ENCODE measurements at regions not wholly inside any gene's neighbourhood (a gene's known extent, or its start where the extent isn't known, plus 50 kb on each side); places are given as distances from the start of the nearest gene placed in this dataset.

- DNase-seq (ENCODE audit: low spot score): no peak
These were observed 163.0 kb downstream of the MN1 start for GRCh38 chr22:27638329-27639233.

GRCh38 chr22:27639248-27640086 is 162.1 kb downstream of the MN1 start:
- DNase-seq (ENCODE audit: low spot score): no peak

GRCh38 chr22:27641049-27641795 is 160.3 kb downstream of the MN1 start:
- peak; percentile 20 for DNase-seq (ENCODE audit: low spot score)

GRCh38 chr22:27642104-27642800 is 159.3 kb downstream of the MN1 start:
- peak; percentile 97 for DNase-seq (ENCODE audit: low spot score)

GRCh38 chr22:27643907-27644306 is 157.6 kb downstream of the MN1 start:
- no peak for DNase-seq (ENCODE audit: low spot score)

GRCh38 chr22:27644566-27644965 is 157.0 kb downstream of the MN1 start:
- DNase-seq (ENCODE audit: low spot score): no peak

GRCh38 chr22:27647540-27647939 is 154.0 kb downstream of the MN1 start:
- DNase-seq (ENCODE audit: low spot score): no peak

- DNase-seq (ENCODE audit: low spot score): no peak
These were observed 153.5 kb downstream of the MN1 start for GRCh38 chr22:27648074-27648473.

- no peak for DNase-seq (ENCODE audit: low spot score)
These were observed 152.7 kb downstream of the MN1 start for GRCh38 chr22:27648853-27649252.

GRCh38 chr22:27650572-27650971 is 151.0 kb downstream of the MN1 start:
- DNase-seq (ENCODE audit: low spot score): no peak

- no peak for DNase-seq (ENCODE audit: low spot score)
These were observed 150.6 kb downstream of the MN1 start for GRCh38 chr22:27650985-27651384.

GRCh38 chr22:27651486-27651885 is 150.1 kb downstream of the MN1 start:
- no peak for DNase-seq (ENCODE audit: low spot score)

GRCh38 chr22:27654546-27655445 is 146.8 kb downstream of the MN1 start:
- peak; percentile 31 for DNase-seq (ENCODE audit: low spot score)

- no peak for DNase-seq (ENCODE audit: low spot score)
These were observed 145.9 kb downstream of the MN1 start for GRCh38 chr22:27655582-27656185.

- no peak for DNase-seq (ENCODE audit: low spot score)
These were observed 144.6 kb downstream of the MN1 start for GRCh38 chr22:27656970-27657369.

GRCh38 chr22:27660306-27660705 is 141.2 kb downstream of the MN1 start:
- no peak for DNase-seq (ENCODE audit: low spot score)

- peak; percentile 38 for DNase-seq (ENCODE audit: low spot score)
These were observed 138.9 kb downstream of the MN1 start for GRCh38 chr22:27662359-27663301.

GRCh38 chr22:27663812-27664211 is 137.7 kb downstream of the MN1 start:
- DNase-seq (ENCODE audit: low spot score): no peak
